IMR-90 (cell line): ENCODE measurements at regions not wholly inside any gene's neighbourhood (a gene's known extent, or its start where the extent isn't known, plus 50 kb on each side); places are given as distances from the start of the nearest gene placed in this dataset.

Source experiments
- ATAC-seq: fragments of 200-7000 bp; cut with Tn5 transposase; 2 replicates; pipeline ENCODE4 v1.9.1; 2020; ENCODE audit warnings: low read depth, mild to moderate bottlenecking, moderate library complexity
- BruUV-seq: library from RNA; stranded (reverse); fragments of 400-500 nt; replicated peaks from 2 replicates; lab custom pipeline; 2021; lab: Mats Ljungman, UMichigan
- CTCF ChIA-PET: fragments of 300-600 bp; formaldehyde crosslinking; extraction: SDS; loops from one replicate; lab custom pipeline; 2021; ENCODE audit warnings: antibody characterized with exemption; lab: Yijun Ruan, JAX
- POLR2A ChIA-PET: fragments of 300-600 bp; sonication (Branson Sonifier 250); formaldehyde crosslinking; loops from one replicate; lab custom pipeline; 2022; ENCODE audit warnings: antibody characterized with exemption; ENCODE audit not compliant: unreplicated experiment; lab: Charles Lee
- DNase-seq: peaks from one replicate; pipeline ENCODE4 v3.0.0; 2013
- H2AFZ ChIP-seq: replicated peaks from 2 replicates; pipeline ENCODE3; 2013; ENCODE audit warnings: low read length, mild to moderate bottlenecking; ENCODE audit not compliant: poor library complexity
- H2AK5ac ChIP-seq: 2 replicates; pipeline ENCODE4 v1.6.1; 2013; ENCODE audit warnings: low read depth, low read length, inconsistent platforms
- H2AK9ac ChIP-seq: replicated peaks from 2 replicates; pipeline ENCODE3; 2013; ENCODE audit warnings: mild to moderate bottlenecking, low read depth, low read length, moderate library complexity; ENCODE audit not compliant: poor library complexity
- H2BK120ac ChIP-seq: 2 replicates; pipeline ENCODE4 v1.6.1; 2013; ENCODE audit warnings: low read depth, low read length, inconsistent platforms
- H2BK15ac ChIP-seq: 3 replicates; pipeline ENCODE4 v1.6.1; 2013; ENCODE audit warnings: low read depth, low read length, inconsistent platforms
- H2BK20ac ChIP-seq: 2 replicates; pipeline ENCODE4 v1.6.1; 2013; ENCODE audit warnings: low read depth, mild to moderate bottlenecking, inconsistent platforms, low read length, moderate library complexity
- H2BK5ac ChIP-seq: 2 replicates; pipeline ENCODE4 v1.6.1; 2013; ENCODE audit warnings: mild to moderate bottlenecking, low read depth, low read length, inconsistent platforms; ENCODE audit not compliant: poor library complexity, severe bottlenecking
- H3K14ac ChIP-seq: replicated peaks from 2 replicates; pipeline ENCODE4 v1.6.1; 2013; ENCODE audit warnings: low read depth, low read length, inconsistent platforms
- H3K18ac ChIP-seq: 2 replicates; pipeline ENCODE4 v1.6.1; 2013; ENCODE audit warnings: low read depth, low read length, control low read depth
- H3K23ac ChIP-seq: 2 replicates; pipeline ENCODE4 v1.6.1; 2013; ENCODE audit warnings: low read depth, low read length, inconsistent platforms
- H3K27ac ChIP-seq: 2 replicates; pipeline ENCODE4 v1.5.1; 2013; ENCODE audit warnings: mild to moderate bottlenecking, control low read depth, low read length; ENCODE audit not compliant: insufficient read depth
- H3K27me3 ChIP-seq: 2 replicates; pipeline ENCODE4 v1.6.1; 2013; ENCODE audit warnings: low read length; ENCODE audit not compliant: control insufficient read depth, insufficient read depth
- H3K36me3 ChIP-seq: 2 replicates; pipeline ENCODE4 v1.6.1; 2013; ENCODE audit warnings: low read length, mixed read lengths; ENCODE audit not compliant: control insufficient read depth, insufficient read depth
- H3K4ac ChIP-seq: 2 replicates; pipeline ENCODE4 v1.6.1; 2013; ENCODE audit warnings: low read depth, low read length, inconsistent platforms
- H3K4me1 ChIP-seq: 2 replicates; pipeline ENCODE4 v1.6.1; 2013; ENCODE audit warnings: low read length, mixed read lengths; ENCODE audit not compliant: control insufficient read depth, insufficient read depth
- H3K4me2 ChIP-seq: 2 replicates; pipeline ENCODE4 v1.6.1; 2013; ENCODE audit warnings: low read depth, mild to moderate bottlenecking, control low read depth, low read length, moderate library complexity
- H3K4me3 ChIP-seq: 2 replicates; pipeline ENCODE4 v1.5.1; 2013; ENCODE audit warnings: low read depth, mild to moderate bottlenecking, control low read depth, low read length, moderate library complexity; ENCODE audit not compliant: insufficient read depth
- H3K56ac ChIP-seq: 2 replicates; pipeline ENCODE4 v1.6.1; 2013; ENCODE audit warnings: low read length, inconsistent platforms; ENCODE audit not compliant: insufficient read depth; ENCODE audit errors: extremely low read depth
- H3K79me1 ChIP-seq, 2 experiments: 2 replicates each; pipeline ENCODE4 v1.6.1; 2013; ENCODE audit warnings: low read length in 2 of 2, inconsistent platforms in 1 of 2, low read depth in 1 of 2
- H3K9ac ChIP-seq: 2 replicates; pipeline ENCODE4 v1.6.1; 2013; ENCODE audit warnings: low read depth, low read length, control low read depth
- H3K9me1 ChIP-seq: 2 replicates; pipeline ENCODE4 v1.6.1; 2013; ENCODE audit warnings: low read length, inconsistent platforms; ENCODE audit not compliant: insufficient read depth
- H3K9me3 ChIP-seq: 2 replicates; pipeline ENCODE4 v1.6.1; 2013; ENCODE audit warnings: low read length; ENCODE audit not compliant: control insufficient read depth, insufficient read depth
- H4K20me1 ChIP-seq: 2 replicates; pipeline ENCODE4 v1.6.1; 2013; ENCODE audit warnings: low read length, inconsistent platforms; ENCODE audit not compliant: insufficient read depth
- H4K5ac ChIP-seq: 2 replicates; pipeline ENCODE4 v1.6.1; 2013; ENCODE audit warnings: mild to moderate bottlenecking, low read depth, low read length, control low read depth
- H4K8ac ChIP-seq, 2 experiments: 2 replicates each; pipeline ENCODE4 v1.6.1; 2013; ENCODE audit warnings: low read depth in 2 of 2, low read length in 2 of 2, control low read depth in 1 of 2, inconsistent platforms in 1 of 2
- H4K91ac ChIP-seq: 2 replicates; pipeline ENCODE4 v1.6.1; 2013; ENCODE audit warnings: low read depth, low read length, inconsistent platforms; ENCODE audit not compliant: insufficient read depth
- MAZ ChIP-seq: IDR thresholded peaks from 2 replicates; pipeline ENCODE4 v1.6.1; 2012; ENCODE audit warnings: low read depth, mild to moderate bottlenecking, low read length, improper control_type of control experiment, moderate library complexity, borderline replicate concordance
- MXI1 ChIP-seq: IDR thresholded peaks from 2 replicates; pipeline ENCODE4 v1.6.1; 2012; ENCODE audit warnings: low read depth, mild to moderate bottlenecking, low read length, moderate library complexity, borderline replicate concordance
- WGBS, 2 experiments: methylation state at CpG; one replicate each; pipeline versions ENCODE4 v1.1.5 to v1.1.7; 2013; ENCODE audit warnings: missing lambda C conversion rate in 2 of 2; ENCODE audit not compliant: insufficient read length in 1 of 2; ENCODE audit errors: extremely low coverage in 2 of 2; 5-methylcytosine and 5-hydroxymethylcytosine counted together
- dilution Hi-C: fragments of 300-500 bp; cut with HindIII; formaldehyde crosslinking; loops from one replicate; pipeline ENCODE4 v1.14.3; 2018; ENCODE audit warnings: low sequenced_read_pairs; ENCODE audit not compliant: unreplicated experiment
- in situ Hi-C: fragments of 300-500 bp; cut with MboI; formaldehyde crosslinking; loops from 3 replicates; pipeline ENCODE4 v1.14.3; 2019; ENCODE audit warnings: low sequenced_read_pairs, inconsistent platforms, mixed read lengths
- intact Hi-C: fragments of 100-400 bp; cut with micrococcal nuclease; formaldehyde crosslinking; loops from 2 replicates; pipeline ENCODE4 v1.10.0; 2022

- Histone ChIP-seq H3K18ac (no peak overlapping the region), H3K9me1 (no peaks in the 10 kb centered on the region), H2BK5ac (no peak overlapping the region), H3K9me3 (peaks cover 4% of the 10 kb centered on the region), H3K27me3 (peaks cover 2% of the 10 kb centered on the region), H3K23ac (no peak overlapping the region), H2AFZ (no peak overlapping the region), H3K4me2 (no peak overlapping the region), H3K27ac (no peak overlapping the region), H2BK20ac (no peak overlapping the region), H2AK5ac (no peak overlapping the region; the same call in 1 of the 2 replicates), H2AK9ac (no peak overlapping the region), H3K14ac (no peak overlapping the region), H3K4me3 (no peak overlapping the region), H3K56ac (no peak overlapping the region), H3K9ac (no peak overlapping the region), H3K4me1 (0 out of 2 replicates have a peak, but pooled peaks cover 2% of the 10 kb centered on the region), H4K8ac (no peak overlapping the region), H3K4ac (no peak overlapping the region), H4K20me1 (no peaks in the 10 kb centered on the region), H2BK120ac (no peak overlapping the region), H4K91ac (no peak overlapping the region), H3K79me1 (no peaks in the 10 kb centered on the region), H2BK15ac (no peak overlapping the region), H4K5ac (no peak overlapping the region), H3K36me3 (no peaks in the 10 kb centered on the region)
- in situ Hi-C loops: no loop called here
- 55% methylated on average over 2 of the region's 21 CpGs; no CpG with 5 or more reads in 1 of the 2 experiments for WGBS, 2 experiments
- DNase-seq (no peak), ATAC-seq (no peak)
- intact Hi-C loops: no loop called here
- TF ChIP-seq MXI1: no peak
- no peak for TF ChIP-seq MAZ
- no TSS peak for BruUV-seq
- ChIA-PET POLR2A (no interaction called here), CTCF (no interaction called here)
- dilution Hi-C loops: no loop called here
Observed at GRCh38 chr16:88144028-88144511, 192.8 kb downstream of the BANP start.
